ENCODE measurements at regions not wholly inside any gene's neighbourhood (a gene's known extent, or its start where the extent isn't known, plus 50 kb on each side); places are given as distances from the start of the nearest gene placed in this dataset.

GRCh38 chr4:147284256-147284835, 196.6 kb upstream of the EDNRA start:
- Mint-ChIP-seq H3K27ac (peak overlapping the region; percentile 30 to 63 (median 63)), H3K9me3 (peaks cover 17% of the 10 kb centered on the region), H3K36me3 (ENCODE audit: low read depth) (peaks cover 7% of the 10 kb centered on the region), H3K27me3 (ENCODE audit: low read depth) (no peaks in the 10 kb centered on the region), H3K4me3 (no peak overlapping the region), H3K4me1 (peaks cover 29% of the 10 kb centered on the region)
- TF ChIP-seq, protein P1, sequence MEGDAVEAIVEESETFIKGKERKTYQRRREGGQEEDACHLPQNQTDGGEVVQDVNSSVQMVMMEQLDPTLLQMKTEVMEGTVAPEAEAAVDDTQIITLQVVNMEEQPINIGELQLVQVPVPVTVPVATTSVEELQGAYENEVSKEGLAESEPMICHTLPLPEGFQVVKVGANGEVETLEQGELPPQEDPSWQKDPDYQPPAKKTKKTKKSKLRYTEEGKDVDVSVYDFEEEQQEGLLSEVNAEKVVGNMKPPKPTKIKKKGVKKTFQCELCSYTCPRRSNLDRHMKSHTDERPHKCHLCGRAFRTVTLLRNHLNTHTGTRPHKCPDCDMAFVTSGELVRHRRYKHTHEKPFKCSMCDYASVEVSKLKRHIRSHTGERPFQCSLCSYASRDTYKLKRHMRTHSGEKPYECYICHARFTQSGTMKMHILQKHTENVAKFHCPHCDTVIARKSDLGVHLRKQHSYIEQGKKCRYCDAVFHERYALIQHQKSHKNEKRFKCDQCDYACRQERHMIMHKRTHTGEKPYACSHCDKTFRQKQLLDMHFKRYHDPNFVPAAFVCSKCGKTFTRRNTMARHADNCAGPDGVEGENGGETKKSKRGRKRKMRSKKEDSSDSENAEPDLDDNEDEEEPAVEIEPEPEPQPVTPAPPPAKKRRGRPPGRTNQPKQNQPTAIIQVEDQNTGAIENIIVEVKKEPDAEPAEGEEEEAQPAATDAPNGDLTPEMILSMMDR (IDR thresholded peaks at IDR 0.05; ENCODE audit: unreplicated experiment in 3 of 3), result no peak

DNA sequence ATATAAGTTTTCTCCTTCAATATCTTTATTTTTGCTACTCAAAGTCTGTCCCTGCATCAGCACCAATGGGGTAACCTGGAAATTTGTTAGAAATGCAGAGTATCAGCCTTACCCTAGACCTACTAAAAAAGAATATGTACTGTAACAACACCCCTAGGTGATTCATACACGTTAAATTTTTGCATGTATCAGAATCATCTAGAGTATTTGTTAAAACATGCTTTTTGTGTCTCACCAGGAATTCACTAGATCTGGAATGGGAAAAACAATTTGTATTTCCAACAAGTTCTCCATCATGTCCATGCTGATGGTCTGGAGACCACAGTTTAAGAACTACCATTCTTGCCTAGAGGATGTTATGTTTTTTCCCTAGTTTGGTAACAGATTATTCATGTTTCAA, 196.0 kb upstream of the EDNRA start:
- Mint-ChIP-seq H3K9me3 (peaks cover 13% of the 10 kb centered on the region), H3K36me3 (ENCODE audit: low read depth) (peaks cover 7% of the 10 kb centered on the region), H3K4me3 (no peak overlapping the region), H3K4me1 (peaks cover 29% of the 10 kb centered on the region), H3K27ac (peak overlapping the region; percentile 61 to 63 (median 63)), H3K27me3 (ENCODE audit: low read depth) (no peaks in the 10 kb centered on the region)
- TF ChIP-seq, protein P1 (IDR thresholded peaks at IDR 0.05; ENCODE audit: unreplicated experiment in 3 of 3), result no peak

DNA sequence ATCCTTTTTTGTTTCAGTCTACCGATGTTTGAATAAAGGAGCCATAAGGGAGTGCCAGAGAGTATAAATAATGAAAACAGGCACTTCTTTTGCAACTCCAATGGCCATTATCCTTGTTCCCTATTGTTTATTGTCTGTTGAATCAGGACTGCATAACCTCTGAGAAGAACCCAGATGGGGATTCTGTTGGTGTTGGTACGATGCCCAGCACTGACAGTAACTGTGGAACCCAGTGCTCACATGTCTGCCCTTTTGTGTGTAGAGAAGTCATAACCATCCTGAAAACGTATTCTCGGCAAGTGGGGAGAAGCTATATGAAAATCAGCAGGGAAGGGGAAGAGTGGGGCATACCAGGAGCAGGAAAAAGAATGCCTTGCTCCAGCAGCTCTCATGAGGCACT, 195.1 kb upstream of the EDNRA start:
- Mint-ChIP-seq H3K27me3 (ENCODE audit: low read depth) (no peaks in the 10 kb centered on the region), H3K9me3 (peaks cover 8% of the 10 kb centered on the region), H3K4me1 (peaks cover 29% of the 10 kb centered on the region), H3K4me3 (no peak overlapping the region), H3K27ac (peak overlapping the region; percentile 45 to 65 (median 63)), H3K36me3 (ENCODE audit: low read depth) (peaks cover 4% of the 10 kb centered on the region)
- TF ChIP-seq, protein P1 (IDR thresholded peaks at IDR 0.05; ENCODE audit: unreplicated experiment in 3 of 3), result no peak

DNA sequence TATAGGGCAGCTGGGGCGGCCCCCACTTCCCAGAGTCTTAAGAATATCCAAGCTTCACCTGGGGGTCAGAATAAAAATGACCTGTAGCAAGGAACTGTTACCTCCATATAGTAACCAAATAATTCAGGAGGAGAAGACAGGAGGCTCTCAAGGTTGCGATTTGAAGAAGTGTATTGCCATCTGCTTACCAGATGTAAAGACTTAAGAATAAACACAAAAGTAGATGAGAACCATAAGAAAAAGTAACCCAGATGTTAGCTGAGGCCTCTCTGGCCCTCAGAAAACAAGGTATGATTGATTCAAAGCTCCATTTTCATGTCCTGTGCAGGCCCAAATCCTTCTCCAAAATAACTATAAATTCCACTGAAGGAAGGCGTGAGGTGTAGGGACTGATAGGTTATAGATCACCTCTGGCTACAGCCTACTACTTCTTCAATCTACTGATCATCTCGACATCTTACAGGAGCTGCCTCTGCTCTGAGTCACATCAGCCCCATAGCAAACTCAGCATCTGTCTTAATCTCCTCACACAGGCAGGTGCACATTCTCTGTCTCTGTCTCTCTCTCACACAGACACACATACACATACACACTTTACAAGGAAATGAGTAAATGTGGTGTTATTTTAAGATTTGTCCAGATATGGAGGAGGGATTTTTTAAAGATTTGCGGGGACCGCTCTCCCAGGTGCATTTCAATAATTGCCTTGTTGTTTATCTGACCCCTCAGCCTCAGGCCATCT, 193.9 kb upstream of the EDNRA start:
- no peak overlapping the region for H3K4me3 Mint-ChIP-seq
- H3K27ac Mint-ChIP-seq, result peak overlapping the region; percentile 46 to 63 (median 52)
- TF ChIP-seq, protein P1 (IDR thresholded peaks at IDR 0.05; ENCODE audit: unreplicated experiment in 3 of 3), result no peak
- no peaks in the 10 kb centered on the region for H3K27me3 Mint-ChIP-seq (ENCODE audit: low read depth)
- peaks cover 7% of the 10 kb centered on the region for H3K9me3 Mint-ChIP-seq
- H3K4me1 Mint-ChIP-seq, result peaks cover 37% of the 10 kb centered on the region
- H3K36me3 Mint-ChIP-seq (ENCODE audit: low read depth), result no peaks in the 10 kb centered on the region

- Mint-ChIP-seq H3K36me3 (ENCODE audit: low read depth) (no peaks in the 10 kb centered on the region), H3K9me3 (peaks cover 6% of the 10 kb centered on the region), H3K4me1 (peaks cover 37% of the 10 kb centered on the region), H3K4me3 (no peak overlapping the region), H3K27ac (peak overlapping the region; percentile 26 to 63 (median 46)), H3K27me3 (ENCODE audit: low read depth) (no peaks in the 10 kb centered on the region)
- TF ChIP-seq, protein P1 (IDR thresholded peaks at IDR 0.05; ENCODE audit: unreplicated experiment in 3 of 3), result no peak
Measured at GRCh38 chr4:147287588-147287890, 193.4 kb upstream of the EDNRA start.

DNA sequence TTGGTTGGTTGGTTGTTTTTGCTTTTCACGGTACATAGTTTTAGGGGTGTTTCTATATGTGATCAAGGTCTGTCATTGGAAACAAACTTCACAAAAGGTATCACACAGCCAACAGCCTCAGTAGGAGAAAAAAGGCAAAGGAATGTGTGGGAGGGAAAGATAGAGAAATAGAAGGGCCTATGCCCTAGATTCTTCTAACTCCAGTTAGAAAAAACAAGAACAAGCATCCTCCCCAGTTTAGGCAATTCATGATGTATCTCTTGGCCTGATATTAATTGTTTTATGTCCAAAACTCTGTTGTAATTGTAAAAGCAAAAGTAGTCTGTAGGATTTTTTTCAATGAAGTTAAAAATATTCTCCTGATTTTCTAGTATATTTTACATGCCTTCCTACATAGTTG, 192.4 kb upstream of the EDNRA start:
- Mint-ChIP-seq H3K27ac (peak overlapping the region; percentile 46 to 77 (median 63)), H3K36me3 (ENCODE audit: low read depth) (no peaks in the 10 kb centered on the region), H3K4me3 (no peak overlapping the region), H3K27me3 (ENCODE audit: low read depth) (no peaks in the 10 kb centered on the region), H3K9me3 (peaks cover 3% of the 10 kb centered on the region), H3K4me1 (peaks cover 37% of the 10 kb centered on the region)
- TF ChIP-seq, protein P1 (IDR thresholded peaks at IDR 0.05; ENCODE audit: unreplicated experiment in 3 of 3), result no peak

Data from nephron (organoid).